Coronary artery (tissue), 2 donors: ENCODE measurements at regions not wholly inside any gene's neighbourhood (a gene's known extent, or its start where the extent isn't known, plus 50 kb on each side); places are given as distances from the start of the nearest gene placed in this dataset.

Experiments used
- DNase-seq: peaks from one replicate; pipeline ENCODE4 v3.0.0-alpha.2; 2017; ENCODE audit warnings: low spot score
- H3K27ac ChIP-seq, 2 donors: fragments of 200-600 bp; sonication (generic); one replicate each; pipeline ENCODE4 v1.5.1; 2016 to 2019
- H3K4me3 ChIP-seq: fragments of 200-600 bp; sonication (generic); 2 replicates; pipeline ENCODE4 v1.5.1; 2016; ENCODE audit warnings: mild to moderate bottlenecking, moderate library complexity
- CTCF ChIP-seq: fragments of 200-600 bp; sonication (generic); IDR thresholded peaks from one replicate; pipeline ENCODE4 v1.5.1; 2019; ENCODE audit warnings: antibody characterized with exemption

- Histone ChIP-seq H3K4me3 (no peak overlapping the region), H3K27ac (no peak overlapping the region)
- TF ChIP-seq CTCF = no peak
- no peak for DNase-seq
Measured at GRCh38 chr16:82241469-82242052, 71.5 kb upstream of the MPHOSPH6 start.

DNA sequence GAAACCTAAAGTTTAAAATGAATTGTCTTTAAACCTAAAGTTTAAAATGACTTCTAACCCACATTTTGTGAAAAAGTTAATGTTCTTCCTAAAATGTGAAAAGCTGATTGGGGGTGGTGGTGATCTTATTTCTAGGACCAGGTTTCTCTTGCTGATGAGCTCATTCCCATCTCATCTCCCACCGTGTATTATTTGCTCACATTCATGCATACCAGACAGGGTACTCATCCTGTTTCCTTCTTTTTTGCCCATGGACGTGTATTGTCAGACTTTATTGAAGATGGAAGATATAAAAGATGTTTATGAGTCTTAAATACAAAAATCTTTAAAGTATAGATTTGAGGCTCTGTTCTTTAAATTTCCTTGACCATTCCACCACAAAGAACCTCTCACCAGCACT lies 70.1 kb upstream of the MPHOSPH6 start:
- no peak for DNase-seq
- Histone ChIP-seq H3K4me3 (no peak overlapping the region), H3K27ac (no peak overlapping the region)
- no peak for TF ChIP-seq CTCF

- no peak for DNase-seq
- no peak for TF ChIP-seq CTCF
- Histone ChIP-seq H3K27ac (no peak overlapping the region), H3K4me3 (no peak overlapping the region)
Measured at GRCh38 chr16:82236875-82237274, 66.9 kb upstream of the MPHOSPH6 start.

DNA sequence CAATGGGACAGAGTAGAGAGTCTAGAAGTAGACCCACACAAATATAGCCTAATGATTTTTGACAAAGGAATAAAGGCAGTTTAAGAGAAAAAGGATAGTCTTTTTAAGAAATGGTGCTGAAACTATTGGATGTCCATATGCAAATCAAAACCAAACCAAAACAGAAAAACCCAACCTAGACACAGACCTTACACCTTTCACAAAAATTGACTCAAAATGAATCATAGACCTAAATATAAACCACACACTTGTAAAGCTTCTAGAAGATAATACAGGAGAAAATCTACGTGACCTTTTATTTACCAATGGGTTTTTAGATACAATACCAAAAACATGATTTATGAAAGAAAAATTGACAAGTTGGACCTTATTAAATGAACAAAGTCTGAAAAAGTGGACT lies 66.4 kb upstream of the MPHOSPH6 start:
- Histone ChIP-seq H3K27ac (no peak overlapping the region), H3K4me3 (no peak overlapping the region)
- no peak for DNase-seq
- no peak for TF ChIP-seq CTCF

- TF ChIP-seq CTCF = no peak
- Histone ChIP-seq H3K27ac (no peak overlapping the region), H3K4me3 (no peak overlapping the region)
- DNase-seq = no peak
Measured at GRCh38 chr16:82232806-82233205, 62.8 kb upstream of the MPHOSPH6 start.

- Histone ChIP-seq H3K4me3 (no peak overlapping the region), H3K27ac (no peak overlapping the region)
- TF ChIP-seq CTCF = no peak
- no peak for DNase-seq
Measured at GRCh38 chr16:82231008-82231787, 61.2 kb upstream of the MPHOSPH6 start.
